Erythroblast (primary cell): ENCODE measurements at regions not wholly inside any gene's neighbourhood (a gene's known extent, or its start where the extent isn't known, plus 50 kb on each side); places are given as distances from the start of the nearest gene placed in this dataset.

Source experiments
- GATA1 ChIP-seq: IDR thresholded peaks from 2 replicates; pipeline ENCODE4 v1.6.1; 2011; ENCODE audit warnings: low read depth, mild to moderate bottlenecking, control low read depth, low read length, moderate library complexity
- POLR2A ChIP-seq: IDR thresholded peaks from 2 replicates; pipeline ENCODE4 v1.6.1; 2011; ENCODE audit warnings: mild to moderate bottlenecking, low read length

DNA sequence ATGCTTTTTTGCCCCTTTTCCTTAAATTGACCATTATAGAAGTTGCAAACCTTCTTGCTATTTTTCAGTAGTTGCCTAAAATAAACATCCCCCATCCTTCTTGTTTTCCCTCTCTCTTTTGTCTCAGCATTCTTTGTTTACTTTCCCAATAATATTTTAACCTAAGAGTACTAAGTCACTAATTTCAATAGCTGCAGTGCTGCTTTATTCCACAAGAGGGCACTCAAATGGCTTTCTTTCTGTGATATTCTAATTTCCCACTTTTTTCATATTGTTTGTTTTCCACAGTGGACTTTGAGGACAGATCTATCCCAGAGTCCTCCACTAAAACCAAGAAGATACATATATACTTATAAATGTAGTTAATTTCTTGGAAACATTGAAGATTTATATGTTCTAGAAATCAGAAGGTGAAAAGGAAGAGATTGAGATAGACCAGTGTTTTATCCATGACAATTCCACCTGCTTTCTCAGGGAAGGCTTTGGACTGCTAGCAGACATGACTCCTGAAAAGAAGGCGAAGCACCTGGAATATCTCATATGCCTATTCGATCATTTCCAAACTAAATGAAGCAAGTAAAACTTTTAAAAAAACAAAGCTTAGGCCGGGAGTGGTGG, 104.8 kb upstream of the GRIK1 start:
- TF ChIP-seq POLR2A (no peak), GATA1 (no peak)
